Omental fat pad (tissue), 3 donors: ENCODE measurements at regions not wholly inside any gene's neighbourhood (a gene's known extent, or its start where the extent isn't known, plus 50 kb on each side); places are given as distances from the start of the nearest gene placed in this dataset.

ENCODE experiments used
- ATAC-seq: fragments of 150-250 bp; one replicate; pipeline ENCODE4 v1.9.1; 2016; ENCODE audit warnings: mild to moderate bottlenecking, moderate library complexity; ENCODE audit not compliant: low FRiP score
- DNase-seq: peaks from one replicate; pipeline ENCODE4 v3.0.0-alpha.2; 2019; ENCODE audit warnings: low spot score
- TF ChIP-seq, protein P1 (sequence below), 3 donors: fragments of 450-650 bp; IDR thresholded peaks; one replicate each; pipeline ENCODE4 v1.5.1; 2016 to 2017; ENCODE audit warnings: antibody characterized with exemption in 3 of 3, mild to moderate bottlenecking in 3 of 3, moderate library complexity in 2 of 3

DNA sequence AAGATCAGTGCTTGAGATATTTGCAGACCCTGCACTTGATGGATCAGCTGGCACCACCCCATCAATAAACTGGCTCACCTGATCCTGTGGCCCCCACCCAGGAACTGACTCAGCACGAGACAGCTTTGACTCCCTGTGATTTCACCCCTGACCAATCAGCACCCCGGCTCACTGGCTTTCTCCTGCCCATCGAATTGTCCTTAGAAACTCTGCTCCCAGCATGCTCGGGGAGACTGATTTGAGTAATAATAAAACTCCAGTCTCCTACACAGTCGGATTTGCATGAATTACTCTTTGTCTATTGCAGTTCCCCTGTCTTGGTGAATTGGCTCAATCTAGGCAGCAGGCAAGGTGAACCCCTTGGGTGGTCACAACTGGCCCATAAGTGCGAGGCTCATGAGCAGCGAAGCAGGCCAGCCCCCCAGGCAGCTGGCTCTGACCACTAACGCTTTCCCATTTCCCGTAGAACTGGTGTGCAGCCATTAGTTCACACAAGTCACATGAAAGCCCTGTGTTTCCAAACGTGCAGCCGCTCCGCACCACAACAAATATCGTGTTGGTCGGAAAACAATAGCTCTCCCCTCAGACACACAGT lies 79.6 kb downstream of the RSPH3 start:
- no peak for ATAC-seq
- no peak for DNase-seq
- TF ChIP-seq, protein P1, sequence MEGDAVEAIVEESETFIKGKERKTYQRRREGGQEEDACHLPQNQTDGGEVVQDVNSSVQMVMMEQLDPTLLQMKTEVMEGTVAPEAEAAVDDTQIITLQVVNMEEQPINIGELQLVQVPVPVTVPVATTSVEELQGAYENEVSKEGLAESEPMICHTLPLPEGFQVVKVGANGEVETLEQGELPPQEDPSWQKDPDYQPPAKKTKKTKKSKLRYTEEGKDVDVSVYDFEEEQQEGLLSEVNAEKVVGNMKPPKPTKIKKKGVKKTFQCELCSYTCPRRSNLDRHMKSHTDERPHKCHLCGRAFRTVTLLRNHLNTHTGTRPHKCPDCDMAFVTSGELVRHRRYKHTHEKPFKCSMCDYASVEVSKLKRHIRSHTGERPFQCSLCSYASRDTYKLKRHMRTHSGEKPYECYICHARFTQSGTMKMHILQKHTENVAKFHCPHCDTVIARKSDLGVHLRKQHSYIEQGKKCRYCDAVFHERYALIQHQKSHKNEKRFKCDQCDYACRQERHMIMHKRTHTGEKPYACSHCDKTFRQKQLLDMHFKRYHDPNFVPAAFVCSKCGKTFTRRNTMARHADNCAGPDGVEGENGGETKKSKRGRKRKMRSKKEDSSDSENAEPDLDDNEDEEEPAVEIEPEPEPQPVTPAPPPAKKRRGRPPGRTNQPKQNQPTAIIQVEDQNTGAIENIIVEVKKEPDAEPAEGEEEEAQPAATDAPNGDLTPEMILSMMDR (IDR thresholded peaks at IDR 0.05), result no peak

DNA sequence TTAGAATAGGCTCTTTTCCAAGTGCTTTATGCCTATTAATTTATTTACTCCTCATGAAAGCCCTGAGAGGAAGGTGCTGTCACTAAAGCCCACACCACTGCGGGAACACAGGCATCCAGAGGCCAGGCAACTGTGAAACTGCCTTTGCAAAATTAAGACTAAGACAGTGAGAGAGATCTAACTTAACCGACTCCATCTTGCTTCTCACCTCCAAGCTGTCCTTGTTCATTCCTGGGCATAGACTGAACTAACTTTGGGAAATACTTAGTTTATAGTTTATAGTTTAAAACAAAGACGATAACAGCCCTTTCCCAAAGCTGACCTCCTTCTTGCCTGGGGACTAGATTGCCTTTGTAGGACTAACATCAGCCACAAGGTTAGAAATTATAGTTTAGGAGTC lies 80.1 kb downstream of the RSPH3 start:
- TF ChIP-seq, protein P1 (IDR thresholded peaks at IDR 0.05), result no peak
- DNase-seq, result no peak
- no peak for ATAC-seq

DNA sequence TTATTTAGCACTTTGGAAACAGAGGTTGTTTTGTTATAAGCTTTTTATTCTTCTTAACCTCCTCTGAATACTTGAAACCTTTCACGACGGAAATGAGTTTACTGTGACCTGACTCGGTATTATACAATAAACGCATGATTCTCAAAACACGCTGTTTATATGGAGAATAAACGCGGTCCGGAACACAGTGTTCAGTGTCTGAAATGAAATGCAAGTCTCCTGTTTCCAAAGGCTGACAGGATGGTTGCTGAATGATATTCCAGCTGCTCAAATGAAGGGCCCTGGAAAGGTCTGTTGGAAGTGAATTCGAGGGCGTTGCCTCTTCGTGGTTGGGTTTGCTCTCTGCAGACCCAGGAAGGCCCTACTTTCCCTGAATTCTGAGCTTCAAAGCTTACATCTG lies 83.4 kb downstream of the RSPH3 start:
- TF ChIP-seq, protein P1 (IDR thresholded peaks at IDR 0.05), result no peak
- DNase-seq (no peak), ATAC-seq (no peak)

- TF ChIP-seq, protein P1 (IDR thresholded peaks at IDR 0.05), result no peak
- DNase-seq, result no peak
- no peak for ATAC-seq
Measured at GRCh38 chr6:158914923-158915322, 85.1 kb downstream of the RSPH3 start.

DNA sequence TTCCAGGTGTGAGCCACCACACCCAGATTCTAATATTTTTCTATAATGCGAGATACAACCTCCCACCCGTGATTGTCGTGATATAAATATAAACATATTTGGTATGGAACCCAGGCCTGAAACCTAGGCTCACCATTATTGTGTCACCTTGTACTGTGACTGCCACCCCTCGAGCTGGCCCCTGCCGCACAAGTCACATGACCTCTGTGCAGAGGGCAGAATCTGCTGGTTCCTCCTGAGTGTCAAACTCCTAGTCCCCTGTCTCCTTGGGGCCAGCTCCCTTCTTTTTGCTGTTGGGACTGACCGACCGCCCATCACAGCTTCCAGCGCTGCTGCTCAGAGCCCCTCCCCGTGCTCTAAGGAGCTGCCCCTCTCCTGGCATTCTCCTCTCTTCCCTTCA lies 86.4 kb downstream of the RSPH3 start:
- no peak for DNase-seq
- ATAC-seq, result no peak
- TF ChIP-seq, protein P1 (IDR thresholded peaks at IDR 0.05), result no peak

DNA sequence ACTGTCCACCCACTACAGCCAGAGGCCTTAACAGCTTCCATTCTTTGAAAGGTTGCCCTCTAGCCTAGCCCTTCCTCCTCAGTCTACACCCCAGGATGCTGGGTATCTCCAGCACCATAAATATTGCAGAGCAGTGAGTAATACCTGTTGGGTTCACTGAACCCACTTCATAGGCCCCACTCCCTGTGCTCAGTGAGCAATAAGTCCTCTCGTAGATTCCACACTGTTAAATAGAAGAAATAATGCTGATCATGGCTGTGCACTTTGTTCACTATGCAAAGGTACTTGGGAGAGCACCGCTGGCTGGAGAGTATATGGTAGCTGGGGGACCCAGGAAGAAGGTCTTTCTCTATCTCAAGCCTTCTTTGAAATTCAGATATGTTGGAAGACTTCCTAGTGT lies 87.3 kb downstream of the RSPH3 start:
- TF ChIP-seq, protein P1 (IDR thresholded peaks at IDR 0.05), result no peak
- ATAC-seq, result no peak
- no peak for DNase-seq

- ATAC-seq (no peak), DNase-seq (no peak)
- TF ChIP-seq, protein P1 (IDR thresholded peaks at IDR 0.05), result no peak
Measured at GRCh38 chr6:158911746-158912480, 88.1 kb downstream of the RSPH3 start.
